ENCODE measurements at regions not wholly inside any gene's neighbourhood (a gene's known extent, or its start where the extent isn't known, plus 50 kb on each side); places are given as distances from the start of the nearest gene placed in this dataset.

GRCh38 chr13:33957497-33957905, 139.6 kb downstream of the RFC3 start:
- no peaks in the 10 kb centered on the region for H3K4me1 ChIP-seq
- H3K4me3 ChIP-seq: no peak overlapping the region
- H3K27me3 ChIP-seq: no peaks in the 10 kb centered on the region
- H3K27ac ChIP-seq: no peak overlapping the region
- H3K36me3 ChIP-seq: no peaks in the 10 kb centered on the region
- TF ChIP-seq CTCF (IDR thresholded peaks at IDR 0.05) (no peak), EP300 (IDR thresholded peaks at IDR 0.05) (no peak), POLR2AphosphoS5 (IDR thresholded peaks at IDR 0.05) (no peak), POLR2A (IDR thresholded peaks at IDR 0.05) (no peak)
- H3K9me3 ChIP-seq: no peaks in the 10 kb centered on the region
- ATAC-seq: no peak
- 73 to 79% methylated on average over 3 to 4 of the region's 5 CpGs for WGBS, 2 donors (ENCODE audit: low coverage in 1 of 2)

GRCh38 chr13:33958964-33959363, 141.0 kb downstream of the RFC3 start:
- no peak overlapping the region for H3K27ac ChIP-seq
- no peak for TF ChIP-seq CTCF (IDR thresholded peaks at IDR 0.05)
- TF ChIP-seq EP300 (IDR thresholded peaks at IDR 0.05): no peak
- TF ChIP-seq POLR2A (IDR thresholded peaks at IDR 0.05): no peak
- TF ChIP-seq POLR2AphosphoS5 (IDR thresholded peaks at IDR 0.05): no peak
- WGBS, 2 donors (ENCODE audit: low coverage in 1 of 2): 96 to 100% methylated on average over 1 to 2 of the region's 2 CpGs
- no peaks in the 10 kb centered on the region for H3K36me3 ChIP-seq
- no peaks in the 10 kb centered on the region for H3K4me1 ChIP-seq
- no peaks in the 10 kb centered on the region for H3K9me3 ChIP-seq
- H3K4me3 ChIP-seq: no peak overlapping the region
- no peak for ATAC-seq
- no peaks in the 10 kb centered on the region for H3K27me3 ChIP-seq

GRCh38 chr13:33963134-33963533, 145.2 kb downstream of the RFC3 start:
- no peak overlapping the region for H3K27ac ChIP-seq
- no peaks in the 10 kb centered on the region for H3K36me3 ChIP-seq
- 82 to 89% methylated on average over 3 of the region's 3 CpGs for WGBS, 2 donors (ENCODE audit: low coverage in 1 of 2)
- TF ChIP-seq EP300 (IDR thresholded peaks at IDR 0.05): no peak
- TF ChIP-seq POLR2A (IDR thresholded peaks at IDR 0.05): no peak
- TF ChIP-seq POLR2AphosphoS5 (IDR thresholded peaks at IDR 0.05): no peak
- TF ChIP-seq CTCF (IDR thresholded peaks at IDR 0.05): no peak
- H3K27me3 ChIP-seq: no peaks in the 10 kb centered on the region
- no peak overlapping the region for H3K4me3 ChIP-seq
- ATAC-seq: no peak
- no peaks in the 10 kb centered on the region for H3K4me1 ChIP-seq
- no peaks in the 10 kb centered on the region for H3K9me3 ChIP-seq

- H3K27me3 ChIP-seq: no peaks in the 10 kb centered on the region
- H3K9me3 ChIP-seq: no peaks in the 10 kb centered on the region
- no peak overlapping the region for H3K4me3 ChIP-seq
- TF ChIP-seq CTCF (IDR thresholded peaks at IDR 0.05) (no peak), POLR2A (IDR thresholded peaks at IDR 0.05) (no peak), EP300 (IDR thresholded peaks at IDR 0.05) (no peak), POLR2AphosphoS5 (IDR thresholded peaks at IDR 0.05) (no peak)
- no peak overlapping the region for H3K27ac ChIP-seq
- no peak for ATAC-seq
- H3K4me1 ChIP-seq: no peaks in the 10 kb centered on the region
- 90 to 95% methylated on average over 4 of the region's 4 CpGs for WGBS, 2 donors (ENCODE audit: low coverage in 1 of 2)
- H3K36me3 ChIP-seq: no peaks in the 10 kb centered on the region
These were observed 145.9 kb downstream of the RFC3 start for GRCh38 chr13:33963895-33964294.

GRCh38 chr13:33968520-33969507, 150.9 kb downstream of the RFC3 start:
- no peak for ATAC-seq
- WGBS, 2 donors (ENCODE audit: low coverage in 1 of 2): 65 to 70% methylated on average over 9 to 10 of the region's 10 CpGs

More at GRCh38 chr13:33968520-33969507, 150.9 kb downstream of the RFC3 start:
- H3K27me3 ChIP-seq: no peaks in the 10 kb centered on the region
- no peaks in the 10 kb centered on the region for H3K4me1 ChIP-seq
- H3K9me3 ChIP-seq: no peaks in the 10 kb centered on the region
- no peak overlapping the region for H3K4me3 ChIP-seq
- no peaks in the 10 kb centered on the region for H3K36me3 ChIP-seq
- TF ChIP-seq POLR2A (IDR thresholded peaks at IDR 0.05) (no peak), CTCF (IDR thresholded peaks at IDR 0.05) (no peak)
- H3K27ac ChIP-seq: no peak overlapping the region

Measured in gastroesophageal sphincter (tissue), 4 donors.